ENCODE measurements at regions not wholly inside any gene's neighbourhood (a gene's known extent, or its start where the extent isn't known, plus 50 kb on each side); places are given as distances from the start of the nearest gene placed in this dataset.
"Not testable (repeated sequence)": the region's sequence is repeated elsewhere in the genome, so short reads cannot be mapped to it uniquely, and the experiment has no call there.

- H3K9me3 ChIP-seq (ENCODE audit: low read depth) = no peaks in the 10 kb centered on the region
- H3K36me3 Mint-ChIP-seq = no peaks in the 10 kb centered on the region
- no peaks in the 10 kb centered on the region for H3K4me1 ChIP-seq
- no peak overlapping the region for H3K4me3 ChIP-seq
- no peak overlapping the region for H3K9ac ChIP-seq
- TF ChIP-seq CTCF (IDR thresholded peaks at IDR 0.05) = no peak
- no peak for TF ChIP-seq EZH2phosphoT487 (IDR thresholded peaks at IDR 0.05)
- TF ChIP-seq EZH2 (IDR thresholded peaks at IDR 0.05) = no peak
- H3K79me2 ChIP-seq (ENCODE audit: low read depth) = no peaks in the 10 kb centered on the region
- no peaks in the 10 kb centered on the region for H3K27me3 Mint-ChIP-seq (ENCODE audit: insufficient read depth, low read depth)
- DNase-seq (ENCODE audit: low spot score) = no peak
- no peak overlapping the region for H3K4me2 ChIP-seq
- no peak overlapping the region for H2AFZ ChIP-seq (replicated peaks)
- no peak overlapping the region for H3K4me3 Mint-ChIP-seq
- H4K20me1 ChIP-seq (ENCODE audit: low read depth) = no peaks in the 10 kb centered on the region
- no peak overlapping the region for H3K27ac Mint-ChIP-seq
- no peaks in the 10 kb centered on the region for H3F3A ChIP-seq (ENCODE audit: low read depth)
- no peaks in the 10 kb centered on the region for H3K27me3 ChIP-seq
- no peaks in the 10 kb centered on the region for H3K9me3 Mint-ChIP-seq
- H3K4me1 Mint-ChIP-seq = no peaks in the 10 kb centered on the region
- no peak overlapping the region for H3K27ac ChIP-seq
- no peaks in the 10 kb centered on the region for H3K36me3 ChIP-seq
These were observed 627.5 kb upstream of the ZNF337 start for GRCh38 chr20:26324177-26324576.

- Histone ChIP-seq H3K27ac (no peak overlapping the region), H3K27me3 (no peaks in the 10 kb centered on the region), H3K4me3 (no peak overlapping the region), H3F3A (ENCODE audit: low read depth) (no peaks in the 10 kb centered on the region), H3K36me3 (no peaks in the 10 kb centered on the region), H3K4me2 (no peak overlapping the region), H4K20me1 (ENCODE audit: low read depth) (no peaks in the 10 kb centered on the region), H3K9me3 (ENCODE audit: low read depth) (no peaks in the 10 kb centered on the region), H3K9ac (no peak overlapping the region), H3K79me2 (ENCODE audit: low read depth) (no peaks in the 10 kb centered on the region), H2AFZ (replicated peaks) (no peak overlapping the region), H3K4me1 (no peaks in the 10 kb centered on the region)
- no peak overlapping the region for H3K27ac Mint-ChIP-seq
- H3K4me3 Mint-ChIP-seq = no peak overlapping the region
- TF ChIP-seq EZH2 (IDR thresholded peaks at IDR 0.05) (no peak), CTCF (IDR thresholded peaks at IDR 0.05) (no peak), EZH2phosphoT487 (IDR thresholded peaks at IDR 0.05) (no peak)
- H3K36me3 Mint-ChIP-seq = no peaks in the 10 kb centered on the region
- H3K4me1 Mint-ChIP-seq = no peaks in the 10 kb centered on the region
- no peak for DNase-seq (ENCODE audit: low spot score)
- H3K9me3 Mint-ChIP-seq = peaks cover 4% of the 10 kb centered on the region
- no peaks in the 10 kb centered on the region for H3K27me3 Mint-ChIP-seq (ENCODE audit: insufficient read depth, low read depth)
These were observed 618.4 kb upstream of the ZNF337 start for GRCh38 chr20:26315054-26315453.

GRCh38 chr20:26309720-26310119, 613.1 kb upstream of the ZNF337 start:
- not testable (repeated sequence) for H3K4me1 Mint-ChIP-seq, H3K4me2 ChIP-seq

GRCh38 chr20:26308961-26309360, 612.3 kb upstream of the ZNF337 start:
- Histone ChIP-seq H2AFZ (replicated peaks) (no peak overlapping the region), H3F3A (ENCODE audit: low read depth) (no peaks in the 10 kb centered on the region), H3K9me3 (ENCODE audit: low read depth) (no peaks in the 10 kb centered on the region), H3K4me3 (no peak overlapping the region), H3K27me3 (no peaks in the 10 kb centered on the region), H3K9ac (no peak overlapping the region), H3K4me2 (no peak overlapping the region), H3K79me2 (ENCODE audit: low read depth) (no peaks in the 10 kb centered on the region), H4K20me1 (ENCODE audit: low read depth) (no peaks in the 10 kb centered on the region), H3K36me3 (no peaks in the 10 kb centered on the region), H3K27ac (no peak overlapping the region), H3K4me1 (no peaks in the 10 kb centered on the region)
- TF ChIP-seq EZH2phosphoT487 (IDR thresholded peaks at IDR 0.05) (no peak), EZH2 (IDR thresholded peaks at IDR 0.05) (no peak), CTCF (IDR thresholded peaks at IDR 0.05) (no peak)
- no peak for DNase-seq (ENCODE audit: low spot score)
- H3K36me3 Mint-ChIP-seq = no peaks in the 10 kb centered on the region
- H3K9me3 Mint-ChIP-seq = peaks cover 4% of the 10 kb centered on the region
- H3K27ac Mint-ChIP-seq = no peak overlapping the region
- H3K4me1 Mint-ChIP-seq = no peaks in the 10 kb centered on the region
- H3K27me3 Mint-ChIP-seq (ENCODE audit: insufficient read depth, low read depth) = no peaks in the 10 kb centered on the region
- no peak overlapping the region for H3K4me3 Mint-ChIP-seq

More at GRCh38 chr20:26309720-26310119, 613.1 kb upstream of the ZNF337 start:
- not testable (repeated sequence) for H3K27ac Mint-ChIP-seq; H3K27me3 Mint-ChIP-seq (ENCODE audit: insufficient read depth, low read depth); H3K27me3 ChIP-seq; H3K9ac ChIP-seq; H3K79me2 ChIP-seq (ENCODE audit: low read depth); H2AFZ ChIP-seq (replicated peaks); H3K4me3 Mint-ChIP-seq; DNase-seq (ENCODE audit: low spot score); H3K27ac ChIP-seq; H3K4me3 ChIP-seq; H4K20me1 ChIP-seq (ENCODE audit: low read depth); H3K36me3 Mint-ChIP-seq; H3K9me3 Mint-ChIP-seq; H3F3A ChIP-seq (ENCODE audit: low read depth); H3K36me3 ChIP-seq; H3K9me3 ChIP-seq (ENCODE audit: low read depth); H3K4me1 ChIP-seq
